SK-N-SH treated with all-trans-retinoic acid at 6 μM for 48 hours (cell line): ENCODE measurements at regions not wholly inside any gene's neighbourhood (a gene's known extent, or its start where the extent isn't known, plus 50 kb on each side); places are given as distances from the start of the nearest gene placed in this dataset.

ENCODE experiments used
- ATAC-seq: fragments of 200-7000 bp; cut with Tn5 transposase; 3 replicates; pipeline ENCODE4 v1.9.1; 2020; ENCODE audit warnings: mild to moderate bottlenecking, moderate library complexity
- ARNTL ChIP-seq: fragments of 450-650 bp; formaldehyde crosslinking; IDR thresholded peaks from 2 replicates; pipeline ENCODE4 v1.5.0; 2020; ENCODE audit warnings: low read depth, mild to moderate bottlenecking, moderate library complexity, borderline replicate concordance
- CSDC2 ChIP-seq: fragments of 250-450 bp; sonication (Bioruptor Pico); IDR thresholded peaks from 2 replicates; pipeline ENCODE4 v1.5.0; 2020; ENCODE audit warnings: mild to moderate bottlenecking, moderate library complexity
- GLIS3 ChIP-seq: fragments of 250-450 bp; sonication (Bioruptor Pico); IDR thresholded peaks from 2 replicates; pipeline ENCODE4 v1.5.0; 2020; ENCODE audit warnings: mild to moderate bottlenecking, moderate library complexity
- ISL1 ChIP-seq: fragments of 250-450 bp; sonication (Bioruptor Pico); IDR thresholded peaks from 2 replicates; pipeline ENCODE4 v2.1.2; 2022; ENCODE audit warnings: mild to moderate bottlenecking, moderate library complexity
- OSR1 ChIP-seq: fragments of 250-450 bp; sonication (Bioruptor Pico); IDR thresholded peaks from 2 replicates; pipeline ENCODE4 v1.8.0; 2022; ENCODE audit warnings: moderate library complexity, mild to moderate bottlenecking, inconsistent platforms
- PPARA ChIP-seq: fragments of 250-450 bp; sonication (Bioruptor Pico); IDR thresholded peaks from 2 replicates; pipeline ENCODE4 v1.5.0; 2020; ENCODE audit warnings: mild to moderate bottlenecking, borderline replicate concordance
- SNAI2 ChIP-seq: fragments of 250-450 bp; sonication (Bioruptor Pico); IDR thresholded peaks from 2 replicates; pipeline ENCODE4 v1.5.0; 2020; ENCODE audit warnings: mild to moderate bottlenecking, moderate library complexity
- TOX ChIP-seq: fragments of 250-450 bp; sonication (Bioruptor Pico); IDR thresholded peaks from 2 replicates; pipeline ENCODE4 v1.8.0; 2021; ENCODE audit warnings: mild to moderate bottlenecking, moderate library complexity, borderline replicate concordance
- ZFP30 ChIP-seq: fragments of 450-650 bp; formaldehyde crosslinking; IDR thresholded peaks from 2 replicates; pipeline ENCODE4 v1.5.0; 2022; ENCODE audit warnings: mild to moderate bottlenecking, moderate library complexity
- TF ChIP-seq, protein P1 (sequence below): fragments of 250-450 bp; sonication (Bioruptor Pico); IDR thresholded peaks from 2 replicates; pipeline ENCODE4 v1.5.0; 2020; ENCODE audit warnings: mild to moderate bottlenecking, moderate library complexity
- TF ChIP-seq, protein P2 (sequence below): fragments of 250-450 bp; sonication (Bioruptor Pico); IDR thresholded peaks from 2 replicates; pipeline ENCODE4 v1.5.1; 2021; ENCODE audit warnings: mild to moderate bottlenecking, moderate library complexity
- TF ChIP-seq, protein P3 (sequence below): fragments of 250-450 bp; sonication (Bioruptor Pico); IDR thresholded peaks from 2 replicates; pipeline ENCODE4 v1.8.0; 2020; ENCODE audit warnings: mild to moderate bottlenecking, moderate library complexity, borderline replicate concordance
- TF ChIP-seq, protein P4 (sequence below): fragments of 250-450 bp; sonication (Bioruptor Pico); IDR thresholded peaks from 2 replicates; pipeline ENCODE4 v1.8.0; 2021; ENCODE audit warnings: low read depth, mild to moderate bottlenecking, moderate library complexity, borderline replicate concordance
- TF ChIP-seq, protein P5 (sequence below): fragments of 250-450 bp; sonication (Bioruptor Pico); IDR thresholded peaks from 2 replicates; pipeline ENCODE4 v1.5.1; 2020; ENCODE audit warnings: low read depth, mild to moderate bottlenecking, moderate library complexity

DNA sequence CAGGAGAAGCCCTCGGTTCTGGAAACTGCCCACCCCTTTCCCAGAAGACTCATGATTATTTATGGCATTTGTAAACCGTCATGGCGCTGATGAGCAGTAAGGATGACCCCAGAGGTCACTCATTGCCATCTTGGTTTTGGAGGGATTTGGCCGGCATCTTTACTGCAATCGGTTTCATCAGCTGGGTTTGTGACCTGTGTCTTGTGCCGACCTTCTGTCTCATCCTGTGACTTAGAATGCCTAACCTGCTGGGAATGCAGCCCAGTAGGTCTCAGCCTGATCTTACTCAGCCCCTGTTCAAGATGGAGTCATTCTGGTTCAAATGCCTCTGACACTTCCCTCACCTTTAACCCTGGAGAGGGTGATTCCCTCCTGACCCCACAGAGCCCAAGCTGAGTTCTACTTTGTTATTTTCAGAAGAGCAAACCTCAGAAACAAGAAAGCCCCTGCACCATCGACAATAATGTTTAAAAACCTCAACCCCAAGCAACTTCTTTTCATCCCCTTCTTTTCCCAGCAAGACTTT, 105.5 kb upstream of the SFSWAP start:
- TF ChIP-seq, protein P1, sequence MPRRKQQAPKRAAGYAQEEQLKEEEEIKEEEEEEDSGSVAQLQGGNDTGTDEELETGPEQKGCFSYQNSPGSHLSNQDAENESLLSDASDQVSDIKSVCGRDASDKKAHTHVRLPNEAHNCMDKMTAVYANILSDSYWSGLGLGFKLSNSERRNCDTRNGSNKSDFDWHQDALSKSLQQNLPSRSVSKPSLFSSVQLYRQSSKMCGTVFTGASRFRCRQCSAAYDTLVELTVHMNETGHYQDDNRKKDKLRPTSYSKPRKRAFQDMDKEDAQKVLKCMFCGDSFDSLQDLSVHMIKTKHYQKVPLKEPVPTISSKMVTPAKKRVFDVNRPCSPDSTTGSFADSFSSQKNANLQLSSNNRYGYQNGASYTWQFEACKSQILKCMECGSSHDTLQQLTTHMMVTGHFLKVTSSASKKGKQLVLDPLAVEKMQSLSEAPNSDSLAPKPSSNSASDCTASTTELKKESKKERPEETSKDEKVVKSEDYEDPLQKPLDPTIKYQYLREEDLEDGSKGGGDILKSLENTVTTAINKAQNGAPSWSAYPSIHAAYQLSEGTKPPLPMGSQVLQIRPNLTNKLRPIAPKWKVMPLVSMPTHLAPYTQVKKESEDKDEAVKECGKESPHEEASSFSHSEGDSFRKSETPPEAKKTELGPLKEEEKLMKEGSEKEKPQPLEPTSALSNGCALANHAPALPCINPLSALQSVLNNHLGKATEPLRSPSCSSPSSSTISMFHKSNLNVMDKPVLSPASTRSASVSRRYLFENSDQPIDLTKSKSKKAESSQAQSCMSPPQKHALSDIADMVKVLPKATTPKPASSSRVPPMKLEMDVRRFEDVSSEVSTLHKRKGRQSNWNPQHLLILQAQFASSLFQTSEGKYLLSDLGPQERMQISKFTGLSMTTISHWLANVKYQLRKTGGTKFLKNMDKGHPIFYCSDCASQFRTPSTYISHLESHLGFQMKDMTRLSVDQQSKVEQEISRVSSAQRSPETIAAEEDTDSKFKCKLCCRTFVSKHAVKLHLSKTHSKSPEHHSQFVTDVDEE (CRISPR knock-in tag), result no peak
- TF ChIP-seq OSR1 (CRISPR knock-in tag), result no peak
- no peak for ATAC-seq

DNA sequence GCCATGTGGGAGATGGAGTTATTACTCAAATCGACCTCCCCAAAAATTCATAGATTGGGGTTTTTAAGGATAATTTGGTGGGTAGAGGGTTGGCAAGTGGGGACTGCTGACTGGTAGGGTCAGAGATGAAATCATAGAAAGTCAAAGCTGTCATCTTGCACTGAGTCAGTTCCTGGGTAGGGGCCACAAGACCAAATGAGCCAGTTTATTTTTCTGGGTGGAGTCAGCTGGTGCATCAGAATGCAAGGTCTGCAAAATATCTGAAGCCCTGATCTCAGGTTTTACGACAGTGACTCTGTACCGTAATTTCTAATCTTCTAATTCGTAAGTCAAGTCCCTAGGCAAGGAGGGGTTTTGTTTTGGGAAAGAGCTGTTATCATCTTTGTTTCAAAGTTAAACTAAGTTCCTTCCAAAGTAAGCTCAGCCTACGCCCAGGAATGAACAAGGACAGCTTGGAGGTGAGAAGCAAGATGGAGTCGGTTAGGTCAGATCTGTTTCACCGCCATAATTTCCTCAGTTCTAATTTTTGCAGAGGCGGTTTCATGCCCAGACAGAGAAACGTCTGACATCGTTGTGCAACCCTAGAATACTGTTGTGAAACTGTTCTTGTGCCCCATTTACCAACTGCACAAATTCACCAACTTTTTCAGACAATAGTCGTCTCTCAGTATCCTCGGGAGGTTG, 104.5 kb upstream of the SFSWAP start:
- ATAC-seq, result no peak
- TF ChIP-seq, protein P2, sequence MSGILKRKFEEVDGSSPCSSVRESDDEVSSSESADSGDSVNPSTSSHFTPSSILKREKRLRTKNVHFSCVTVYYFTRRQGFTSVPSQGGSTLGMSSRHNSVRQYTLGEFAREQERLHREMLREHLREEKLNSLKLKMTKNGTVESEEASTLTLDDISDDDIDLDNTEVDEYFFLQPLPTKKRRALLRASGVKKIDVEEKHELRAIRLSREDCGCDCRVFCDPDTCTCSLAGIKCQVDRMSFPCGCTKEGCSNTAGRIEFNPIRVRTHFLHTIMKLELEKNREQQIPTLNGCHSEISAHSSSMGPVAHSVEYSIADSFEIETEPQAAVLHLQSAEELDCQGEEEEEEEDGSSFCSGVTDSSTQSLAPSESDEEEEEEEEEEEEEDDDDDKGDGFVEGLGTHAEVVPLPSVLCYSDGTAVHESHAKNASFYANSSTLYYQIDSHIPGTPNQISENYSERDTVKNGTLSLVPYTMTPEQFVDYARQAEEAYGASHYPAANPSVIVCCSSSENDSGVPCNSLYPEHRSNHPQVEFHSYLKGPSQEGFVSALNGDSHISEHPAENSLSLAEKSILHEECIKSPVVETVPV (CRISPR knock-in tag), result no peak
- TF ChIP-seq OSR1 (CRISPR knock-in tag) (no peak), ZFP30 (CRISPR knock-in tag) (no peak), GLIS3 (CRISPR knock-in tag) (no peak)
- TF ChIP-seq, protein P3, sequence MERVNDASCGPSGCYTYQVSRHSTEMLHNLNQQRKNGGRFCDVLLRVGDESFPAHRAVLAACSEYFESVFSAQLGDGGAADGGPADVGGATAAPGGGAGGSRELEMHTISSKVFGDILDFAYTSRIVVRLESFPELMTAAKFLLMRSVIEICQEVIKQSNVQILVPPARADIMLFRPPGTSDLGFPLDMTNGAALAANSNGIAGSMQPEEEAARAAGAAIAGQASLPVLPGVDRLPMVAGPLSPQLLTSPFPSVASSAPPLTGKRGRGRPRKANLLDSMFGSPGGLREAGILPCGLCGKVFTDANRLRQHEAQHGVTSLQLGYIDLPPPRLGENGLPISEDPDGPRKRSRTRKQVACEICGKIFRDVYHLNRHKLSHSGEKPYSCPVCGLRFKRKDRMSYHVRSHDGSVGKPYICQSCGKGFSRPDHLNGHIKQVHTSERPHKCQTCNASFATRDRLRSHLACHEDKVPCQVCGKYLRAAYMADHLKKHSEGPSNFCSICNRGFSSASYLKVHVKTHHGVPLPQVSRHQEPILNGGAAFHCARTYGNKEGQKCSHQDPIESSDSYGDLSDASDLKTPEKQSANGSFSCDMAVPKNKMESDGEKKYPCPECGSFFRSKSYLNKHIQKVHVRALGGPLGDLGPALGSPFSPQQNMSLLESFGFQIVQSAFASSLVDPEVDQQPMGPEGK, result no peak

DNA sequence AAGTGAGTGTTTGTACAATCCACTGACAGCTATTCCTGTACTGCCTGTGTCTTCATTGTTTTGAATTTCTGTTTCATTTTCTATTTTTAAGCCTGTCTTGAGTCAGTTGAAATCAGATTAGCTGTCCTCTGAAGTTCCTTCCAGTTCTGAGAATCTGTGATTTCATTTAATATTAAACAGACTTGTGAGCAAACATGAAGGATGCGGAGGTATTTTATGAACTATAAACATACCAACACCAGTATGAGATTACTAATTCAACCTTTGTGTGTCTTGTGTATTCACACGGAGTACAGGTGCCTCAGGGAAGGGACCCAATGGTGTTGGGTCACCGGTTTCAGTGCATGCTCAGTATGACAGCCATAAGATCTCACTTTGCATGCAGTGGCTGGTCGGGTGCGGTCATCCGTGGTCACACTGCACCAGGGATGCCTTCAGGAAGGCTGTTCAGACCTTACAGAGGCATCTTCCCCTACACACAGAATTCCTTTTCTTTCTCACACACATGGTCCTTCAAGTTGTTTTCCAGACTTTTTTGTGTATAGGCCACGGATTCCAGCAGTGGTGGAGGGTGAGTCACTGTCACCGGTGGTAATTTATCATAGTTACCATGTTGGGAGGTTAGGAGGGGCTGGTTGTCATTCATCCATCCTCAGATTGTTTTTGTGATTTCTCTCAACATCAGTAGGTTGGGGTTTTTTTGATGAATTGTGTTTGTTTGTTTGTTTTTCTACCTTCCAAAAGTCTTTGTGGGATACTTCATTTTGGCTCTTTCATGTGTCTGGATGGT, 103.0 kb upstream of the SFSWAP start:
- TF ChIP-seq SNAI2 (CRISPR knock-in tag), result no peak
- TF ChIP-seq TOX (CRISPR knock-in tag), result no peak
- no peak for TF ChIP-seq ISL1 (CRISPR knock-in tag)
- TF ChIP-seq ARNTL (CRISPR knock-in tag), result no peak
- no peak for TF ChIP-seq PPARA
- TF ChIP-seq, protein P4, sequence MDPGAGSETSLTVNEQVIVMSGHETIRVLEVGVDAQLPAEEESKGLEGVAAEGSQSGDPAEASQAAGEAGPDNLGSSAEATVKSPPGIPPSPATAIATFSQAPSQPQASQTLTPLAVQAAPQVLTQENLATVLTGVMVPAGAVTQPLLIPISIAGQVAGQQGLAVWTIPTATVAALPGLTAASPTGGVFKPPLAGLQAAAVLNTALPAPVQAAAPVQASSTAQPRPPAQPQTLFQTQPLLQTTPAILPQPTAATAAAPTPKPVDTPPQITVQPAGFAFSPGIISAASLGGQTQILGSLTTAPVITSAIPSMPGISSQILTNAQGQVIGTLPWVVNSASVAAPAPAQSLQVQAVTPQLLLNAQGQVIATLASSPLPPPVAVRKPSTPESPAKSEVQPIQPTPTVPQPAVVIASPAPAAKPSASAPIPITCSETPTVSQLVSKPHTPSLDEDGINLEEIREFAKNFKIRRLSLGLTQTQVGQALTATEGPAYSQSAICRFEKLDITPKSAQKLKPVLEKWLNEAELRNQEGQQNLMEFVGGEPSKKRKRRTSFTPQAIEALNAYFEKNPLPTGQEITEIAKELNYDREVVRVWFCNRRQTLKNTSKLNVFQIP, result no peak
- no peak for ATAC-seq

DNA sequence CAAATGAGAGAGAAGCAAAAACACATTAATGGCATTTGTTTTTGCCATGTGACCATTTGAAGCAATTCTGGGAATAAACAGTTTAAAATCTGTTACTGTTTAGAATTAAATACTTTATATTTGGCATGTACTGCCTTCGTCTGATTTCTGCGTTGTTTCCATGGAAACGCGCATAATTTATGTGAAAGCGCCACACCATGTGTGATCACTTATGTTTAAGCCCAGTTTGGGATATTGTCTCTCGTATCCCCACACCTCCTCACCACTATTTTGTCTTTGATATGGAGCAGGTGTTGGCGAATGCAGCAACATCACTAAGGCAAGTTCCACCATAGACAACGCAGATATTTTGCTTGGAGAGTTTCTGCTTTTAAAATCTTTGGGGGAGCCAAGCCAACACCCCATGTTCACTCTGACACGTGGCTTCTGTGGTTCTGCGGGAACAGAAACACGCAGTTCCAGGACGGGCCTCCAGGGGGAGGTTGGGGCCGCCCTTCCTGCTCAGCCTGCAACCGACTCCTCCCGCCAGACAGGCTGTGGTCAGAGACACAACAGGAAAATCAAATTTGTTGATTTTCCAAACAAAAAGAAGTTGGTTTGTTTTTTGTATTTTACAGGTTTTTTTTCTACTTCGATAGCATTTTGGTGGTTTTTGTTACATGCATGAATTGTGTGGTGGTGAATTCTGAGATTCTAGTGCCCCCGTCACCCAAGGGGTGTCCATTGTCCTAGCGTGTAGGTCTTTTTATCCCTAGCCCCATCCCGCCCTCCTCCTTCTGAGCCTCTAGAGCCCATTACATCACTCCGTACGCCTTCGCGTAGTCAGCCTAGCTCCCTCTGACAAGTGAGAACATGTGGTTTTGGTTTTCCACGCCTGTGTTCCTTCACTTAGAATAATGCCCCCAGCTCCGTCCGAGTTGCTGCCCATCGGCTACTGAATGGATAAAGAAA, 101.9 kb upstream of the SFSWAP start:
- ATAC-seq, result 0 out of 3 replicates have a peak, but pooled peaks have one; percentile 38

More for the DNA sequence above, 101.9 kb upstream of the SFSWAP start:
- TF ChIP-seq ZFP30 (CRISPR knock-in tag) (no peak), CSDC2 (CRISPR knock-in tag) (no peak)
- TF ChIP-seq, protein P5, sequence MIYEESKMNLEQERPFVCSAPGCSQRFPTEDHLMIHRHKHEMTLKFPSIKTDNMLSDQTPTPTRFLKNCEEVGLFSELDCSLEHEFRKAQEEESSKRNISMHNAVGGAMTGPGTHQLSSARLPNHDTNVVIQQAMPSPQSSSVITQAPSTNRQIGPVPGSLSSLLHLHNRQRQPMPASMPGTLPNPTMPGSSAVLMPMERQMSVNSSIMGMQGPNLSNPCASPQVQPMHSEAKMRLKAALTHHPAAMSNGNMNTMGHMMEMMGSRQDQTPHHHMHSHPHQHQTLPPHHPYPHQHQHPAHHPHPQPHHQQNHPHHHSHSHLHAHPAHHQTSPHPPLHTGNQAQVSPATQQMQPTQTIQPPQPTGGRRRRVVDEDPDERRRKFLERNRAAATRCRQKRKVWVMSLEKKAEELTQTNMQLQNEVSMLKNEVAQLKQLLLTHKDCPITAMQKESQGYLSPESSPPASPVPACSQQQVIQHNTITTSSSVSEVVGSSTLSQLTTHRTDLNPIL, result no peak
- TF ChIP-seq, protein P3, result no peak
- TF ChIP-seq, all 23 proteins: peak for 0
